A549 (cell line): ENCODE measurements at regions not wholly inside any gene's neighbourhood (a gene's known extent, or its start where the extent isn't known, plus 50 kb on each side); places are given as distances from the start of the nearest gene placed in this dataset.

Source experiments
- ATAC-seq, 2 experiments: fragments of 200-7000 bp in 1 of 2; fragments of >200 bp in 1 of 2; cut with Nextera tagmentation in 1 of 2; cut with Tn5 transposase in 1 of 2; 3 replicates each; pipeline versions ENCODE4 v1.8.0 to v1.9.1; 2018 to 2020; ENCODE audit warnings: mild to moderate bottlenecking in 1 of 2, moderate library complexity in 1 of 2
- CTCF ChIA-PET: fragments of 300-600 bp; sonication (Branson Sonifier 250); formaldehyde crosslinking; extraction: SDS; loops from one replicate; lab custom pipeline; 2021; ENCODE audit warnings: antibody characterized with exemption, inconsistent platforms; lab: Yijun Ruan, JAX
- POLR2A ChIA-PET: fragments of 350-600 bp; formaldehyde crosslinking; extraction: SDS; loops from one replicate; lab custom pipeline; 2021; ENCODE audit warnings: antibody characterized with exemption, inconsistent platforms; lab: Yijun Ruan, JAX
- DNase-seq, 2 experiments: peaks; one replicate each; pipeline versions ENCODE4 v3.0.0 to v3.0.0-alpha.2; 2011 to 2016; ENCODE audit warnings: low read depth in 1 of 2, low spot score in 1 of 2
- FAIRE-seq: peaks from 2 replicates; lab custom pipeline; 2011; peaks lifted over from hg19 to GRCh38; lab: Jason Lieb, UNC
- H3K27ac ChIP-seq, 2 experiments: fragments of >200 bp; sonication (Bioruptor Twin); formaldehyde crosslinking; 3 replicates each; pipeline ENCODE4 v1.5.1; 2016 to 2017
- H3K4me1 ChIP-seq: fragments of >200 bp; sonication (Bioruptor Twin); formaldehyde crosslinking; 3 replicates; pipeline ENCODE4 v1.6.1; 2016
- H3K4me2 ChIP-seq: fragments of >200 bp; sonication (Bioruptor Twin); formaldehyde crosslinking; 3 replicates; pipeline ENCODE4 v1.6.1; 2016
- H3K4me3 ChIP-seq: fragments of >200 bp; sonication (Bioruptor Twin); formaldehyde crosslinking; 3 replicates; pipeline ENCODE4 v1.5.1; 2016
- H3K9me3 ChIP-seq: fragments of >200 bp; sonication (Bioruptor Twin); formaldehyde crosslinking; 3 replicates; pipeline ENCODE4 v1.6.1; 2016
- CBX2 ChIP-seq: fragments of 200-600 bp; sonication (generic); IDR thresholded peaks from 2 replicates; pipeline ENCODE4 v1.6.1; 2016; ENCODE audit warnings: low read depth, mild to moderate bottlenecking, borderline replicate concordance
- CHD2 ChIP-seq: fragments of 150-350 bp; IDR thresholded peaks from 2 replicates; pipeline ENCODE4 v1.6.1; 2014; ENCODE audit warnings: low read length; ENCODE audit not compliant: partially characterized antibody
- CHD4 ChIP-seq: fragments of 200-600 bp; sonication (generic); IDR thresholded peaks from 2 replicates; pipeline ENCODE4 v1.6.1; 2016; ENCODE audit warnings: antibody characterized with exemption, mild to moderate bottlenecking, borderline replicate concordance
- EP300 ChIP-seq, 2 experiments: fragments of >200 bp; sonication (Bioruptor Twin); formaldehyde crosslinking; IDR thresholded peaks; 2 replicates in 1 of 2; 3 replicates in 1 of 2; pipeline ENCODE4 v1.6.1; 2016 to 2017
- ESRRA ChIP-seq: fragments of 150-350 bp; IDR thresholded peaks from 2 replicates; pipeline ENCODE4 v1.6.1; 2014; ENCODE audit warnings: mild to moderate bottlenecking, low read length, borderline replicate concordance
- FOSB ChIP-seq: fragments of 250-450 bp; sonication (Bioruptor Pico); IDR thresholded peaks from 2 replicates; pipeline ENCODE4 v1.5.0; 2020; ENCODE audit warnings: mild to moderate bottlenecking, moderate library complexity
- GATA3 ChIP-seq: IDR thresholded peaks from 2 replicates; pipeline ENCODE4 v1.6.1; 2012; ENCODE audit warnings: borderline replicate concordance
- HDAC2 ChIP-seq: fragments of 200-600 bp; sonication (generic); IDR thresholded peaks from 2 replicates; pipeline ENCODE4 v1.6.1; 2016
- HEYL ChIP-seq: fragments of 250-450 bp; sonication (Bioruptor Pico); IDR thresholded peaks from 2 replicates; pipeline ENCODE4 v1.8.0; 2021; ENCODE audit warnings: mild to moderate bottlenecking, moderate library complexity
- JUN ChIP-seq, 2 experiments: fragments of >200 bp; sonication (Bioruptor Twin); formaldehyde crosslinking; IDR thresholded peaks; 2 replicates in 1 of 2; 3 replicates in 1 of 2; pipeline ENCODE4 v1.6.1; 2016 to 2017
- KDM5A ChIP-seq: fragments of 200-600 bp; sonication (generic); IDR thresholded peaks from 2 replicates; pipeline ENCODE4 v1.6.1; 2016; ENCODE audit warnings: antibody characterized with exemption, mild to moderate bottlenecking
- MAFK ChIP-seq: fragments of 450-650 bp; IDR thresholded peaks from 2 replicates; pipeline ENCODE4 v1.6.1; 2014; ENCODE audit not compliant: partially characterized antibody
- MAZ ChIP-seq: fragments of 150-350 bp; IDR thresholded peaks from 2 replicates; pipeline ENCODE4 v1.6.1; 2014; ENCODE audit warnings: antibody characterized with exemption, low read depth, low read length, borderline replicate concordance
- MYC ChIP-seq: IDR thresholded peaks from 2 replicates; pipeline ENCODE4 v1.6.1; 2012; ENCODE audit warnings: mild to moderate bottlenecking, inconsistent platforms, low read length, improper control_type of control experiment, borderline replicate concordance
- NFE2L2 ChIP-seq: fragments of 150-350 bp; conservative IDR thresholded peaks from 2 replicates; pipeline ENCODE4 v1.6.1; 2014; ENCODE audit warnings: low read length
- PHF8 ChIP-seq: fragments of 200-600 bp; sonication (generic); IDR thresholded peaks from 2 replicates; pipeline ENCODE4 v1.6.1; 2016; ENCODE audit warnings: low read depth, mild to moderate bottlenecking, antibody characterized with exemption, moderate library complexity, borderline replicate concordance
- POLR2AphosphoS2 ChIP-seq: conservative IDR thresholded peaks from 2 replicates; pipeline ENCODE4 v1.6.1; 2012; ENCODE audit warnings: low read length, improper control_type of control experiment, inconsistent platforms
- RAD21 ChIP-seq, 2 experiments: fragments of >200 bp in 1 of 2; sonication (Bioruptor Twin) in 1 of 2; formaldehyde crosslinking in 1 of 2; IDR thresholded peaks in 1 of 2; conservative IDR thresholded peaks in 1 of 2; 2 replicates in 1 of 2; 3 replicates in 1 of 2; pipeline ENCODE4 v1.6.1; 2012 to 2018; ENCODE audit warnings: inconsistent platforms in 1 of 2
- RFX5 ChIP-seq: fragments of 450-650 bp; IDR thresholded peaks from 2 replicates; pipeline ENCODE4 v1.7.1; 2014; ENCODE audit warnings: antibody characterized with exemption, mild to moderate bottlenecking, moderate library complexity
- RNF2 ChIP-seq: fragments of 200-600 bp; sonication (generic); IDR thresholded peaks from 2 replicates; pipeline ENCODE4 v1.6.1; 2016; ENCODE audit warnings: low read depth, mild to moderate bottlenecking, antibody characterized with exemption, moderate library complexity, borderline replicate concordance
- SMC3 ChIP-seq: fragments of >200 bp; sonication (Bioruptor Twin); formaldehyde crosslinking; IDR thresholded peaks from 3 replicates; pipeline ENCODE4 v1.6.1; 2018; ENCODE audit warnings: inconsistent platforms
- ZNF302 ChIP-seq: fragments of 250-450 bp; sonication (Bioruptor Pico); IDR thresholded peaks from 2 replicates; pipeline ENCODE4 v1.9.0; 2021; ENCODE audit warnings: inconsistent platforms, mild to moderate bottlenecking, moderate library complexity
- WGBS: methylation state at CpG from one replicate; pipeline ENCODE4 v1.1.6; 2017; ENCODE audit errors: missing lambda C conversion rate; 5-methylcytosine and 5-hydroxymethylcytosine counted together
- TF ChIP-seq, protein P1 (sequence below): fragments of 450-650 bp; IDR thresholded peaks from 2 replicates; pipeline ENCODE4 v1.6.1; 2014; ENCODE audit warnings: antibody characterized with exemption
- TF ChIP-seq, protein P2 (sequence below): IDR thresholded peaks from 2 replicates; pipeline ENCODE4 v1.6.1; 2012
- TF ChIP-seq, protein P3 (sequence below): fragments of 150-350 bp; IDR thresholded peaks from 2 replicates; pipeline ENCODE4 v1.6.1; 2014; ENCODE audit warnings: low read depth, mild to moderate bottlenecking, low read length
- TF ChIP-seq, protein P4 (sequence below): IDR thresholded peaks from 2 replicates; pipeline ENCODE4 v1.6.1; 2012; ENCODE audit warnings: low read depth, borderline replicate concordance
- TF ChIP-seq, protein P5 (sequence below): fragments of 250-450 bp; sonication (Bioruptor Pico); IDR thresholded peaks from 2 replicates; pipeline ENCODE4 v1.5.0; 2021; ENCODE audit warnings: mild to moderate bottlenecking, moderate library complexity, borderline replicate concordance

DNA sequence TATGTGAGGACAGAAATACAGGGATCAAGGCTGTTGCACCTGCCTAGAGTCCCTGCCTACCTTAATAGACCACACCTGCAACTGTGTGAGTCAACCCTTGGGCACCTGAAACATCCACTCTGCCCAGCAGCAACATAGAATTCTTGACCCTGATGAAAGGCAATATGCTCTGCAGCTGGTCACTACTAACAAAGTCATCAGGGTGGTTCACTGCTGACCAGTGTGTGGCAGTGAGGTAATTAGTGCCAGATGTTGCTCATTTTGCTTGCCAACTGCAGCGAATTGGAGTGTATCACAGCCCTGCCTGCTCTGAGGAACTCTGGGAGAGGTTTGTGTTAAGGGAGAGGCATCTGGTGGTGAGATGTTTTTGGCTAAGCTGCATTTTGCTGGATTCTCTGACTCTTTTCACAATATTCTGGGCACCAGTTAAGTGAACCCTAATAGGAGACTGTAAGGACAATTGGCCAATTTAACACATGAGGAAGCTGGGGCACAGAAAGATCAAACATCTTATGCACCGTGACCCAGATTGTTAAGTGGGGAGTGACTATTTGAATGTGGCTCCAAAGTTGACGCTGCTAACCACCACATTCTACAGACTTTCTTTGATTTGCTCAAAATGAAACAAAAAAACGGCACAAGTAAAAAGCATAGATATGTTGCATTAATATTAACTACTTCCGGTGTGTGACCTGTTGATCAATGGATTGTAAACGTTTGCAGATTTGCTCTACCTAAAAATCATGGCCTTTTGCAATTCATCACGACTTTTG, 61.9 kb upstream of the OPRM1 start:
- ChIA-PET POLR2A (no interaction called here), CTCF (no interaction called here)
- DNase-seq (no peak), FAIRE-seq (no peak), ATAC-seq (no peak)
- Histone ChIP-seq H3K27ac (no peak overlapping the region), H3K4me2 (no peak overlapping the region), H3K4me3 (no peak overlapping the region), H3K9me3 (no peaks in the 10 kb centered on the region), H3K4me1 (no peaks in the 10 kb centered on the region)
- no peak for TF ChIP-seq POLR2AphosphoS2
- no peak for TF ChIP-seq ESRRA
- TF ChIP-seq, protein P1, sequence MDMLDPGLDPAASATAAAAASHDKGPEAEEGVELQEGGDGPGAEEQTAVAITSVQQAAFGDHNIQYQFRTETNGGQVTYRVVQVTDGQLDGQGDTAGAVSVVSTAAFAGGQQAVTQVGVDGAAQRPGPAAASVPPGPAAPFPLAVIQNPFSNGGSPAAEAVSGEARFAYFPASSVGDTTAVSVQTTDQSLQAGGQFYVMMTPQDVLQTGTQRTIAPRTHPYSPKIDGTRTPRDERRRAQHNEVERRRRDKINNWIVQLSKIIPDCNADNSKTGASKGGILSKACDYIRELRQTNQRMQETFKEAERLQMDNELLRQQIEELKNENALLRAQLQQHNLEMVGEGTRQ: no peak
- TF ChIP-seq FOSB (CRISPR knock-in tag): no peak
- no peak for TF ChIP-seq ZNF302 (CRISPR knock-in tag)
- TF ChIP-seq JUN (IDR thresholded peaks at IDR 0.05): no peak
- no peak for TF ChIP-seq RFX5
- no peak for TF ChIP-seq MYC
- TF ChIP-seq HEYL: no peak
- no peak for TF ChIP-seq CHD4
- 36% methylated on average over 7 of the region's 7 CpGs for WGBS

DNA sequence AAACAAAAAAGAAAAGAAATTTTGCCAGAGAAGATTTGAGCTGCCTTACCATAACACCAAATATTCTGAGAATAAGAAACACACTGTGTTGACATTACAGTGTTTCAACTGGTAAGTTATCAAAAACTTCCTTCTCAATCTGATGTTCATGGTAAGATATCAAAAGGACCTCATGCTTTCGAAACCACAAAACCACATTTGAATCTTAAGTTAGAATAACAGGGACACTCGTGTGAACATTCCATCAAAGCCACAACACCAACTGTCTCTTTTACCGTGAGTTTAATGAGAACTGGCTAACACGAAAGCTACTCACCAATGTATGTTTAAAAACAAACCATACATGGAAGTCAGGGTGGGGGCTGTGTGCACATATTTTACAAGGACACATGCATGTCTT, 73.0 kb upstream of the OPRM1 start:
- TF ChIP-seq HEYL (no peak), GATA3 (no peak), EP300 (IDR thresholded peaks at IDR 0.05) (no peak), MAFK (no peak), CHD2 (no peak), RAD21 (conservative IDR thresholded peaks at IDR 0.05 in 1 of 2, IDR thresholded peaks at IDR 0.05 in 1 of 2) (no peak), HDAC2 (no peak), MAZ (no peak), RNF2 (no peak), ZNF302 (CRISPR knock-in tag) (no peak), NFE2L2 (no peak), POLR2AphosphoS2 (no peak), CBX2 (no peak), KDM5A (no peak), PHF8 (no peak), SMC3 (no peak)
- TF ChIP-seq, protein P2, sequence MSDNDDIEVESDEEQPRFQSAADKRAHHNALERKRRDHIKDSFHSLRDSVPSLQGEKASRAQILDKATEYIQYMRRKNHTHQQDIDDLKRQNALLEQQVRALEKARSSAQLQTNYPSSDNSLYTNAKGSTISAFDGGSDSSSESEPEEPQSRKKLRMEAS: no peak
- TF ChIP-seq, protein P3, sequence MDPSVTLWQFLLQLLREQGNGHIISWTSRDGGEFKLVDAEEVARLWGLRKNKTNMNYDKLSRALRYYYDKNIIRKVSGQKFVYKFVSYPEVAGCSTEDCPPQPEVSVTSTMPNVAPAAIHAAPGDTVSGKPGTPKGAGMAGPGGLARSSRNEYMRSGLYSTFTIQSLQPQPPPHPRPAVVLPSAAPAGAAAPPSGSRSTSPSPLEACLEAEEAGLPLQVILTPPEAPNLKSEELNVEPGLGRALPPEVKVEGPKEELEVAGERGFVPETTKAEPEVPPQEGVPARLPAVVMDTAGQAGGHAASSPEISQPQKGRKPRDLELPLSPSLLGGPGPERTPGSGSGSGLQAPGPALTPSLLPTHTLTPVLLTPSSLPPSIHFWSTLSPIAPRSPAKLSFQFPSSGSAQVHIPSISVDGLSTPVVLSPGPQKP: no peak
- TF ChIP-seq, protein P4, sequence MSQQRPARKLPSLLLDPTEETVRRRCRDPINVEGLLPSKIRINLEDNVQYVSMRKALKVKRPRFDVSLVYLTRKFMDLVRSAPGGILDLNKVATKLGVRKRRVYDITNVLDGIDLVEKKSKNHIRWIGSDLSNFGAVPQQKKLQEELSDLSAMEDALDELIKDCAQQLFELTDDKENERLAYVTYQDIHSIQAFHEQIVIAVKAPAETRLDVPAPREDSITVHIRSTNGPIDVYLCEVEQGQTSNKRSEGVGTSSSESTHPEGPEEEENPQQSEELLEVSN: no peak
- TF ChIP-seq, protein P5, sequence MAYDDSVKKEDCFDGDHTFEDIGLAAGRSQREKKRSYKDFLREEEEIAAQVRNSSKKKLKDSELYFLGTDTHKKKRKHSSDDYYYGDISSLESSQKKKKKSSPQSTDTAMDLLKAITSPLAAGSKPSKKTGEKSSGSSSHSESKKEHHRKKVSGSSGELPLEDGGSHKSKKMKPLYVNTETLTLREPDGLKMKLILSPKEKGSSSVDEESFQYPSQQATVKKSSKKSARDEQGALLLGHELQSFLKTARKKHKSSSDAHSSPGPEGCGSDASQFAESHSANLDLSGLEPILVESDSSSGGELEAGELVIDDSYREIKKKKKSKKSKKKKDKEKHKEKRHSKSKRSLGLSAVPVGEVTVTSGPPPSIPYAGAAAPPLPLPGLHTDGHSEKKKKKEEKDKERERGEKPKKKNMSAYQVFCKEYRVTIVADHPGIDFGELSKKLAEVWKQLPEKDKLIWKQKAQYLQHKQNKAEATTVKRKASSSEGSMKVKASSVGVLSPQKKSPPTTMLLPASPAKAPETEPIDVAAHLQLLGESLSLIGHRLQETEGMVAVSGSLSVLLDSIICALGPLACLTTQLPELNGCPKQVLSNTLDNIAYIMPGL (CRISPR knock-in tag): no peak
- H3K4me1 ChIP-seq: no peaks in the 10 kb centered on the region
- ChIA-PET POLR2A (no interaction called here), CTCF (no interaction called here)
- no peak overlapping the region for H3K4me2 ChIP-seq
- no peak overlapping the region for H3K4me3 ChIP-seq
- DNase-seq: no peak
- H3K27ac ChIP-seq: no peak overlapping the region
- 20% methylated on average over 4 of the region's 4 CpGs for WGBS
- no peak for ATAC-seq
- FAIRE-seq: no peak
- H3K9me3 ChIP-seq: no peaks in the 10 kb centered on the region
